ENCODE measurements at regions not wholly inside any gene's neighbourhood (a gene's known extent, or its start where the extent isn't known, plus 50 kb on each side); places are given as distances from the start of the nearest gene placed in this dataset.
"Not testable (repeated sequence)": the region's sequence is repeated elsewhere in the genome, so short reads cannot be mapped to it uniquely, and the experiment has no call there.

- Histone ChIP-seq H3K36me3 (ENCODE audit: control insufficient read depth, insufficient read depth, low read length) (no peaks in the 10 kb centered on the region), H3K27me3 (ENCODE audit: control insufficient read depth, insufficient read depth, low read length) (no peaks in the 10 kb centered on the region), H3K4me3 (ENCODE audit: low read depth, low read length) (peak overlapping the region; percentile 46), H3K27ac (ENCODE audit: insufficient read depth, low read length, poor library complexity, severe bottlenecking) (no peak overlapping the region), H3K9me3 (ENCODE audit: control insufficient read depth in 2 of 2, low read length in 2 of 2) (no peaks in the 10 kb centered on the region), H3K4me1 (ENCODE audit: control insufficient read depth, insufficient read depth, low read length, poor library complexity, severe bottlenecking) (peaks cover 10% of the 10 kb centered on the region)
- H3K4me3 Mint-ChIP-seq: no peak overlapping the region
- peaks cover 4% of the 10 kb centered on the region for H3K27me3 Mint-ChIP-seq
- peaks cover 0 to 3% (median 0%) of the 10 kb centered on the region in 7 donors for H3K9me3 Mint-ChIP-seq
- DNase-seq (no peak), ATAC-seq (ENCODE audit: low read depth in 2 of 2) (no peak)
- H3K36me3 Mint-ChIP-seq: peaks cover 3% of the 10 kb centered on the region
- no peak overlapping the region for H3K27ac Mint-ChIP-seq
- H3K4me1 Mint-ChIP-seq: peaks cover 3 to 23% (median 6%) of the 10 kb centered on the region in 4 donors
Observed at GRCh38 chr6:150491811-150492172, 107.9 kb upstream of the PLEKHG1 start.

GRCh38 chr6:150492507-150492906, 107.2 kb upstream of the PLEKHG1 start:
- H3K27ac Mint-ChIP-seq: peak overlapping the region in 1 of 3 donors; percentile 68

DNA sequence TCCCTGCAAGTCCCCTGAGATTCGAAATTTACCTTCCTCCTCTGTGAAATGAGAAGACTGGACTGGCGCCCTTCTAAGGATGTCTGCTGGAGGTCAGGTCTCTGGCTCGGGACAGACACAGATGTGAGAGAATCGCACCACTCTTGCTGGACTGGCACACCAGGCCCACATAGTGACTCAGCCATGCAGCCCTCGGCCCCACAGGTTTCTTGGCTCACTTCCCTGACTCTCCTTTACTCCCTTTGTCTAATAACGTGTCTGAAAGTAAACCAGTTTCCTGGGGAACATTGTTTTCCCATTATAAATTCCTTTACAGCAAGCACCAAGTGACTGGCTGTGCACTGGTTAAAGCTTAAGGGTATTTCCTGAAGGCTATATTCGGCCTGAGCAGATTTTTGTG, 106.7 kb upstream of the PLEKHG1 start:
- H3K4me1 ChIP-seq (ENCODE audit: control insufficient read depth, insufficient read depth, low read length, poor library complexity, severe bottlenecking): peaks cover 10% of the 10 kb centered on the region
- no peaks in the 10 kb centered on the region for H3K27me3 ChIP-seq (ENCODE audit: control insufficient read depth, insufficient read depth, low read length)
- ATAC-seq (ENCODE audit: low read depth in 2 of 2) (no peak), DNase-seq (no peak)
- no peak overlapping the region for H3K4me3 ChIP-seq (ENCODE audit: low read depth, low read length)
- H3K27ac ChIP-seq (ENCODE audit: insufficient read depth, low read length, poor library complexity, severe bottlenecking): no peak overlapping the region
- Mint-ChIP-seq H3K27ac (peak overlapping the region in 1 of 3 donors; percentile 10), H3K27me3 (peaks cover 4% of the 10 kb centered on the region), H3K9me3 (peaks cover 0 to 3% (median 0%) of the 10 kb centered on the region in 7 donors), H3K4me3 (peak overlapping the region in 1 of 4 donors; percentile 54), H3K36me3 (peaks cover 3% of the 10 kb centered on the region), H3K4me1 (peaks cover 3 to 23% (median 6%) of the 10 kb centered on the region in 4 donors)
- H3K36me3 ChIP-seq (ENCODE audit: control insufficient read depth, insufficient read depth, low read length): no peaks in the 10 kb centered on the region
- no peaks in the 10 kb centered on the region for H3K9me3 ChIP-seq (ENCODE audit: control insufficient read depth in 2 of 2, low read length in 2 of 2)

More at GRCh38 chr6:150492507-150492906, 107.2 kb upstream of the PLEKHG1 start:
- Histone ChIP-seq H3K27me3 (ENCODE audit: control insufficient read depth, insufficient read depth, low read length) (no peaks in the 10 kb centered on the region), H3K4me3 (ENCODE audit: low read depth, low read length) (no peak overlapping the region), H3K9me3 (ENCODE audit: control insufficient read depth in 2 of 2, low read length in 2 of 2) (no peaks in the 10 kb centered on the region), H3K4me1 (ENCODE audit: control insufficient read depth, insufficient read depth, low read length, poor library complexity, severe bottlenecking) (peaks cover 10% of the 10 kb centered on the region), H3K27ac (ENCODE audit: insufficient read depth, low read length, poor library complexity, severe bottlenecking) (no peak overlapping the region), H3K36me3 (ENCODE audit: control insufficient read depth, insufficient read depth, low read length) (no peaks in the 10 kb centered on the region)
- no peak for ATAC-seq (ENCODE audit: low read depth in 2 of 2)
- Mint-ChIP-seq H3K36me3 (peaks cover 3% of the 10 kb centered on the region), H3K4me1 (peaks cover 3 to 23% (median 6%) of the 10 kb centered on the region in 4 donors), H3K4me3 (peak overlapping the region in 1 of 4 donors; percentile 54), H3K9me3 (peaks cover 0 to 3% (median 0%) of the 10 kb centered on the region in 7 donors), H3K27me3 (peaks cover 4% of the 10 kb centered on the region)
- DNase-seq: no peak

GRCh38 chr6:150493552-150493951, 106.1 kb upstream of the PLEKHG1 start:
- not testable (repeated sequence) for H3K9me3 Mint-ChIP-seq, H3K36me3 Mint-ChIP-seq
- H3K4me1 Mint-ChIP-seq: peaks cover 3 to 23% (median 6%) of the 10 kb centered on the region in 4 donors

GRCh38 chr6:150494241-150494640, 105.4 kb upstream of the PLEKHG1 start:
- Histone ChIP-seq H3K4me1 (ENCODE audit: control insufficient read depth, insufficient read depth, low read length, poor library complexity, severe bottlenecking) (peaks cover 10% of the 10 kb centered on the region), H3K36me3 (ENCODE audit: control insufficient read depth, insufficient read depth, low read length) (no peaks in the 10 kb centered on the region), H3K27me3 (ENCODE audit: control insufficient read depth, insufficient read depth, low read length) (peaks cover 2% of the 10 kb centered on the region), H3K27ac (ENCODE audit: insufficient read depth, low read length, poor library complexity, severe bottlenecking) (no peak overlapping the region), H3K9me3 (ENCODE audit: control insufficient read depth in 2 of 2, low read length in 2 of 2) (no peaks in the 10 kb centered on the region), H3K4me3 (ENCODE audit: low read depth, low read length) (no peak overlapping the region)
- DNase-seq (no peak), ATAC-seq (ENCODE audit: low read depth in 2 of 2) (no peak)
- H3K4me1 Mint-ChIP-seq: peaks cover 3 to 23% (median 6%) of the 10 kb centered on the region in 4 donors
- H3K4me3 Mint-ChIP-seq: no peak overlapping the region
- H3K27me3 Mint-ChIP-seq: peaks cover 2% of the 10 kb centered on the region
- H3K36me3 Mint-ChIP-seq: peaks cover 3% of the 10 kb centered on the region
- peaks cover 0 to 3% (median 0%) of the 10 kb centered on the region in 7 donors for H3K9me3 Mint-ChIP-seq
- H3K27ac Mint-ChIP-seq: no peak overlapping the region

More at GRCh38 chr6:150493552-150493951, 106.1 kb upstream of the PLEKHG1 start:
- H3K4me3 Mint-ChIP-seq; H3K27me3 ChIP-seq (ENCODE audit: control insufficient read depth, insufficient read depth, low read length); H3K9me3 ChIP-seq (ENCODE audit: control insufficient read depth in 2 of 2, low read length in 2 of 2); H3K27ac ChIP-seq (ENCODE audit: insufficient read depth, low read length, poor library complexity, severe bottlenecking); H3K4me3 ChIP-seq (ENCODE audit: low read depth, low read length); H3K27me3 Mint-ChIP-seq; ATAC-seq (ENCODE audit: low read depth in 2 of 2); H3K36me3 ChIP-seq (ENCODE audit: control insufficient read depth, insufficient read depth, low read length); DNase-seq: not testable (repeated sequence)
- peak overlapping the region in 1 of 3 donors; percentile 17 for H3K27ac Mint-ChIP-seq
- peaks cover 10% of the 10 kb centered on the region for H3K4me1 ChIP-seq (ENCODE audit: control insufficient read depth, insufficient read depth, low read length, poor library complexity, severe bottlenecking)

- Mint-ChIP-seq H3K4me1 (peaks cover 3 to 22% (median 6%) of the 10 kb centered on the region in 4 donors), H3K9me3 (peaks cover 0 to 3% (median 0%) of the 10 kb centered on the region in 7 donors), H3K36me3 (peaks cover 3% of the 10 kb centered on the region), H3K4me3 (no peak overlapping the region), H3K27me3 (no peaks in the 10 kb centered on the region), H3K27ac (no peak overlapping the region)
- no peak overlapping the region for H3K27ac ChIP-seq (ENCODE audit: insufficient read depth, low read length, poor library complexity, severe bottlenecking)
- no peak overlapping the region for H3K4me3 ChIP-seq (ENCODE audit: low read depth, low read length)
- DNase-seq (no peak), ATAC-seq (ENCODE audit: low read depth in 2 of 2) (no peak)
- H3K36me3 ChIP-seq (ENCODE audit: control insufficient read depth, insufficient read depth, low read length): no peaks in the 10 kb centered on the region
- H3K27me3 ChIP-seq (ENCODE audit: control insufficient read depth, insufficient read depth, low read length): peaks cover 2% of the 10 kb centered on the region
- H3K9me3 ChIP-seq (ENCODE audit: control insufficient read depth in 2 of 2, low read length in 2 of 2): no peaks in the 10 kb centered on the region
- peaks cover 10% of the 10 kb centered on the region for H3K4me1 ChIP-seq (ENCODE audit: control insufficient read depth, insufficient read depth, low read length, poor library complexity, severe bottlenecking)
Observed at GRCh38 chr6:150495126-150495525, 104.6 kb upstream of the PLEKHG1 start.

- Histone ChIP-seq H3K9me3 (ENCODE audit: control insufficient read depth in 2 of 2, low read length in 2 of 2) (no peaks in the 10 kb centered on the region), H3K36me3 (ENCODE audit: control insufficient read depth, insufficient read depth, low read length) (no peaks in the 10 kb centered on the region), H3K27me3 (ENCODE audit: control insufficient read depth, insufficient read depth, low read length) (peaks cover 2% of the 10 kb centered on the region), H3K4me3 (ENCODE audit: low read depth, low read length) (no peak overlapping the region), H3K4me1 (ENCODE audit: control insufficient read depth, insufficient read depth, low read length, poor library complexity, severe bottlenecking) (peaks cover 3% of the 10 kb centered on the region), H3K27ac (ENCODE audit: insufficient read depth, low read length, poor library complexity, severe bottlenecking) (no peak overlapping the region)
- H3K9me3 Mint-ChIP-seq: peaks cover 0 to 3% (median 0%) of the 10 kb centered on the region in 7 donors
- H3K4me1 Mint-ChIP-seq: peaks cover 0 to 11% (median under 1%) of the 10 kb centered on the region in 4 donors
- ATAC-seq (ENCODE audit: low read depth in 2 of 2) (no peak), DNase-seq (no peak)
- H3K27ac Mint-ChIP-seq: peak overlapping the region in 1 of 3 donors; percentile 1
- H3K4me3 Mint-ChIP-seq: no peak overlapping the region
- H3K27me3 Mint-ChIP-seq: no peaks in the 10 kb centered on the region
- peaks cover 3% of the 10 kb centered on the region for H3K36me3 Mint-ChIP-seq
Observed at GRCh38 chr6:150496629-150497028, 103.1 kb upstream of the PLEKHG1 start.

DNA sequence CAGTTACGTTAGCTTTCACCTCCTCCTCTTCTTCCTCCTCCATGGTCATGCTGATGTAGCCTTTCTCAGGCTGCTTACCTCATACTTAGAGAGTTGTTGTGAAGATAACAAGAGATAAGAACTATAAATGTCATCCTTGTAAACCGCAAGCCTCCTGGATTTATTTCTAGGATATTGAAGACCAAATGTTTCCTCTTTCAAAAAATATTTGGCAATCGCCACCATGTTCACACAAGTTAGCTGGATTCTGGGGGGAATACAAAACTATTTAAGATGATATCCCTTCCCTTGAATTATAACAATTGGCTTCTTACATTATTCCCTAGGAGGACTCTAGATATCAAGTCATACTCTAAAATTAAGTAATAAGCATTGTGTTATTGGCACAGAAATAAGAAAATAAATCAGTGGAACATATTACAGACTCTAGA, 99.8 kb upstream of the PLEKHG1 start:
- H3K36me3 ChIP-seq (ENCODE audit: control insufficient read depth, insufficient read depth, low read length): no peaks in the 10 kb centered on the region
- H3K27me3 ChIP-seq (ENCODE audit: control insufficient read depth, insufficient read depth, low read length): peaks cover 2% of the 10 kb centered on the region
- H3K4me3 Mint-ChIP-seq: no peak overlapping the region
- H3K9me3 ChIP-seq (ENCODE audit: control insufficient read depth in 2 of 2, low read length in 2 of 2): no peaks in the 10 kb centered on the region
- H3K4me3 ChIP-seq (ENCODE audit: low read depth, low read length): no peak overlapping the region
- peaks cover 0 to 3% (median 0%) of the 10 kb centered on the region in 4 donors for H3K4me1 Mint-ChIP-seq
- H3K9me3 Mint-ChIP-seq: peaks cover 0 to 3% (median 0%) of the 10 kb centered on the region in 7 donors
- ATAC-seq (ENCODE audit: low read depth in 2 of 2): no peak
- H3K27me3 Mint-ChIP-seq: peaks cover 5% of the 10 kb centered on the region
- DNase-seq: no peak
- no peaks in the 10 kb centered on the region for H3K4me1 ChIP-seq (ENCODE audit: control insufficient read depth, insufficient read depth, low read length, poor library complexity, severe bottlenecking)
- no peaks in the 10 kb centered on the region for H3K36me3 Mint-ChIP-seq
- H3K27ac ChIP-seq (ENCODE audit: insufficient read depth, low read length, poor library complexity, severe bottlenecking): no peak overlapping the region
- H3K27ac Mint-ChIP-seq: no peak overlapping the region

Measured in CD4-positive, CD25-positive, alpha-beta regulatory T cell (primary cell).